HG02571 (cell line): ENCODE measurements at regions not wholly inside any gene's neighbourhood (a gene's known extent, or its start where the extent isn't known, plus 50 kb on each side); places are given as distances from the start of the nearest gene placed in this dataset.
A peak's percentile ranks its signal among the peaks of the same experiment; 100 is the strongest.
"Not testable (repeated sequence)": the region's sequence is repeated elsewhere in the genome, so short reads cannot be mapped to it uniquely, and the experiment has no call there.

ENCODE experiments used
- ATAC-seq: cut with Tn5 transposase; IDR thresholded peaks from one replicate; pipeline ENCODE4 v1.9.1; 2021; ENCODE audit warnings: mild to moderate bottlenecking, moderate library complexity; ENCODE audit not compliant: unreplicated experiment

DNA sequence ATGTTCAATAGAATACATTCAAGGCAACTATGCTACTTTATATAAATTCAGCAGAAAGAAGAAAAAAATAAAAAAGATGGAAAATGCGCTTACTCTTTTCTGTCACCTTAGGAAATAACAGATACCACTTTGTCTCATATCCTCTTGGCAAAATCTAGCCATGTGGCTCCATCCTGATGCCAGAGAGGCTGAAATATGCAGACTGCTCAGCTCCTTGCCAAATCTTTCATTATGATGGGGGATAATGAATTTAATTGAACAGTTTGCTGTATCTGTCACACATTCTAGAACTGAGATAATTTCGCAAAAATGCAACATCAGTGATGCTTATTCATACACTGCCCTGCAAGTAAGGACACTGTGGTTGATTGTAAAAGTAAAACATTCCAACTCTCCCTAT, 1081.5 kb downstream of the PLOD2 start:
- ATAC-seq = no peak

DNA sequence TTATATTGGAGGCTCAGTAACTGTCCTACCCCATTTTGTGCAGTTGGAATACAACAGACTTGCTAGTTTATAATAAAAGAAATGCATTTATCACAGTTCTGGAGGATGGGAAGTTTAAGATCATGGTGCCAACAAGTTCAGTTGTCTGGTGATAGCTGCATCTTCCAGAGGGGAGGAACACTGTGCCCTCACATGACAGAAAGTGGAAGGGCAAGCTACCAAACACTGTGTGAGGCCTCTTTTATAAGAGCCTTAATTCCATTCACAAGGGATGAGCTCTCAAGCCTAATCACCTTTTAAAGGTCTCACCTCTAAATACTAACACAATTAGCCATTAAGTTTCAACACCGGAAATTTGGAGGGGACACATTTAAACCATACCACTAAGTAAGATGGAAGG, 1073.9 kb downstream of the PLOD2 start:
- ATAC-seq = no peak

DNA sequence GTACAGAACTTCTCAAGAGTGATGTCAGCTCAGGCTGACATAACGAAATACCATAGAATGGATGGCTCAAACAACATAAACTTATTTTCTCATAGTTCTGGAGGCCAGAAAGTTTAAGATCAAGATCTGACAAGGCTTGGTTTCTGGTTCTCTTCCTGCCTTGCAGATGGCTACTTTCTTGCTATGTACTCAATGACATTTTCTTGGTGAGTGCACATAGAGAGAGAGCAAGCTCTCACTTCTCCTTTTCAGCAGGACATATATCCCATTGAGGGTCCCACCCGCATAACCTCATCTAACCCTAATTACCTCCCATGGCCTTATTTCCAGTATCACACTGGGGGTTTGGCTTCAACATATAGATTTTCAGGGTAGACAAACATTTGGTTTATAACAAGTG, 1072.1 kb downstream of the PLOD2 start:
- no peak for ATAC-seq

DNA sequence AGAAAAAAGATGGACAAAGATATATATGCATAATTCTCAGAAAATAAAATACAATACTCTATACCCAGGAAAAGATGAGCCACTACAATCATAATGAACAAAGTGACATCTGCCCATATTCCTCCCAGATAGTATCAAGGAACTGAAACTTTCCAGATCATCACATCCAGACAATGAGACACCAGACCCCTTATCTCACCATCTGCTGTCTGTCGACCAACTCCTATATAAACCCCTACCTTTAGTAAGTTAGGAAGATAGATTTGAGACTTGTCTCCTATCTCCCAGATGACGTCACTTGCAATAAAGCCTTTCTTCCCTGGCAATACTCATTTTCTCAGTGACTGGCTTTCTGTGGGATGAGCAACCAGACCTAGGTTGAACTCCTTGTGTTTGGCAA, 1071.6 kb downstream of the PLOD2 start:
- no peak for ATAC-seq

DNA sequence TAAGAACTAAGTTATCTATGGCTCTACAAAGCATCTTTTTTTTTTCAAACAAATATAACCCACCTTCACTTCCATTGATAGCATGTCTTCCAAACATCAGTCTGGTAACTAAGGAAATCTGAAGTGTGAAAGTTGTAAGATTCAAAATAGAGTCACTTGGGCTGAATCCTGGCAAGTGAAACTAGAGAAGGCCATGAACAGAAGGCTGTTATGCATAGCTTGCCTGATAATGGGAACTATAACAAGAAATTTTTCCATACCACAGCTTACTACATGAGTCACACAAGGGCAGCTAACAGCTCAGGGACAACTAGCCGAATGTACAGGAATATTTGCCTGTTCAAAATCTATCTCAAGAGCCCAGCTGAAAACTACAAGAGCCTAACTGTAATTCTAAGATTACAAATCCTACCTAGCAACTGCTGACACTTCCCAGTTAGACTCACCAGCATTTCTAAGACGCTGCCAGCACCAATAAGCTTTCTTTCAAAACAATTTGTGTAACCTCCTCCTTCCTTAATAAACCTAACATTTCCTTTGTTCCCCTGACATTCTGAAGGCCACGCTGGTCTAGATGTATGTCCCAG, 1066.5 kb downstream of the PLOD2 start:
- peak; percentile 75 for ATAC-seq

DNA sequence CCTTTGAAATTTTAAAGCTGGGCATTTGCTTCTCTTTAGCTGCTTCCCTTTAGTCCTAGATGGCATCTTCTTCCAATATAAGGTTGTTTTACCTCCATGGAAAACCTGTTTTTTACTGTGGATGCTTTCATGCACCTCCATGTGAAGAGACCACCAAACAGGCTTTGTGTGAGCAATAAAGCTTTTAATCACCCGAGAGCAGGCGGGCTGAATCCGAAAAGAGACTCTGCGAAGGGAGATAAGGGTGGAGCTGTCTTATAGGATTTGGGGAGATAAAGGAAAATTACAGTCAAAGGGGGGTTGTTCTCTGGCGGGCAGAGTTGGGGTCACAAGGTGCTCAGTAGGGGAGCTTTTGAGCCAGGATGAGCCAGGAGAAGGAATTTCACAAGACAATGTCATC, 1049.8 kb downstream of the PLOD2 start:
- ATAC-seq = not testable (repeated sequence)

DNA sequence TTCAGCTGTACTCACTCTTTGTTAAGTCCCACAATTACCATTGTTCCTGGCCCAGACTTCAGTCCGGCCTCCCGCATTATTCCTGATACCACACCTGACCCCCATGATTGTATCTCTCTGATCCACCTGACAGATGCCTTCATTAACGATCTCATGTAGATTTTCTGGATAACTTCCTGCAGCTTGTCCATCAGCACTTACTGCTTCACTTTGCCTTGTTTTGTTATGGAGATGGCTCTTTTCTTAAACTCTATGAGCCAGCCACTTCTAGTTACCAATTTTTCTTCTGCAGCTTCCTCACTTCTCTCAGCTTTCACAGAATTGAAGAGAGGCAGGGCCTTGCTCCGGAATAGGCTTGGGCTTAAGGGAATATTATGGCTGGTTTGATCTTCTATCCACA, 1044.2 kb downstream of the PLOD2 start:
- no peak for ATAC-seq

DNA sequence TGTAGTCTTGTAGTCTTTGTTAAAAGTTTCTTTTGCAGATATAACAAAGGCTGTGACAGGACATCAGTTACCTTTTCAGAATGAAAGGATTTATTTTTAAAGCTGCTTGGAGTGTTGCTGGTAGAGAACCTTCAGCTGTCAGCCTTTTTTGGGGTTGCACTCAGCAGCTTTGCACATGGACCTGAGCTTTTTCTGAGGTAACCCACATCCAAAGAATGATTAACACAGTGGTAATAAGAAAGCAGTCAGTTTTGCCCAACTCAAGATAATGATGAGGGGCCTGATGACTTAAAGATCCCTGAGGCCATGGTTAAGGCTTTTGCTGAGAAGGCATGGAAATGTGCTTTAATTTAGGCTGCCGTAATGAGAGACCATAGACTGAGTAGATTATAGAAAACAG, 1042.7 kb downstream of the PLOD2 start:
- no peak for ATAC-seq

DNA sequence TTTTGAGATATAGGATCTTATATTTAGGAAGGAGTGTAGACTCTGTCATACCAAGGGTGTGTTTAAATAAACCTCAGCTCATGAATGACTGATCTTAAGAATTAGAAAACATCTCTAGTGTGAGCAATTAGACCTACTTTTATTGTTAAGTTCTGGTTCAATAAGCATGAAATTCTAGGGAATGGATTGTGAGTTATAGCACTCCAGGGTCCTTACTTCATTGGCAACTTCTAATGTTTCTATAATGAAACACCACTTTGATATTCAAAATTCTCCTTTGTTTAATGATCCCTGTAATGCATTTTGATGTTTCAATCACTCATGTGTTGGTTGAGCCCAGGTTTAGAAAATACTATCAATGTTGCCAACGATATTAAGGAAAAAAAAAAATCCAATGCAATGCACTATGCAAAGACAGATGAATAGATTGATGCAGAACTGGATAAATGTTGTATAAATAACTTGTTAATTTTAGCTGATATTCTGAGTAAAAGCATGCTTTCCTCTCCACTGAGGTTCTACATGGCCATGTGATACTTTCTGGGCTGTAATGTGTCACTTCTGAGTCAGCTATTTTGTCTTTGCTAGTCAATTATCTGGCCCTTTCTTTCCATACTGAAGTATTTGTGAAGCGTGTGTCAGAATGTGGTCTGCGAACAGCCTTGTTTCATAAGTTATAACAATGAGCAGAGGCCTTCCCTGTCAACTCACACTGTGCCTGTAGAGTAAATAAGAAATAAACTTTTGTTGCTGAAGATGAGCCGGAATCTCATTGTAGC, 1035.9 kb downstream of the PLOD2 start:
- ATAC-seq = no peak

DNA sequence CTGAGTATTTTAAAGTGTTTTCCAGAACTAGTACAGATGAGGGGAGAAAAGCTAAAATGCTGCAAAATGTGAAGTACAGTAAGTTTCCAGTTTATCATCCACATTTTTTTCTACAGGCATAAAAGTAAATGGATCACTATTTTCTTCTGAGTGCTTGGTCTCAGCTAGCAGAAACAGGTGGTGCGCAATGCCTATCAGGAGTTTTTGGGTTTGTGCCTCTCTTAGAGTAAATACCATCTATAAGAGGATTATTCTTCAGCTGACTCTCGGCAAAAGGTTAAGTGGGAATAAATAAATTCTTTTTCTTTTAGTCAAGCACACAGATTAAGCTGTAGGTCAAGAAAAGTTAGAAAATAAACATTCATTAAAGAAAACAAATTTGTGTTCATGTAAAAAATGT, 1027.7 kb downstream of the PLOD2 start:
- no peak for ATAC-seq

DNA sequence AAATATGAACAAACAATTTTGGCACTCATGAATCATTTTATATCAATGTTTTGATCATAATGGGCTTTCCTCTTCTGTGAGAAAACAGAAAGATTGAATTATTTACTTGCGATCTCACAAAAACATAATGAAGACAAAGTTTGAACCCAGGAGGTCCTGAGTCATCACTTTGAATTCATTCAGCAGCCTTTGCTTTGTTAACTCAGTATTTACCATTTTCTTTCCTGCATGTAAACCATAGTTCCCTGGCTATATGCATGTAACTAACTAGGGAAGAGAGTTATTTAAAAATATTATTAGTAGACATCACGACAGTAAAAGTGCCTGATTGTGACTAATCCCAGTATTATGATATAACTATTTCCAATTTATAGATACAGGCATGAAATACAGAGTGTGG, 1026.2 kb downstream of the PLOD2 start:
- ATAC-seq = no peak

DNA sequence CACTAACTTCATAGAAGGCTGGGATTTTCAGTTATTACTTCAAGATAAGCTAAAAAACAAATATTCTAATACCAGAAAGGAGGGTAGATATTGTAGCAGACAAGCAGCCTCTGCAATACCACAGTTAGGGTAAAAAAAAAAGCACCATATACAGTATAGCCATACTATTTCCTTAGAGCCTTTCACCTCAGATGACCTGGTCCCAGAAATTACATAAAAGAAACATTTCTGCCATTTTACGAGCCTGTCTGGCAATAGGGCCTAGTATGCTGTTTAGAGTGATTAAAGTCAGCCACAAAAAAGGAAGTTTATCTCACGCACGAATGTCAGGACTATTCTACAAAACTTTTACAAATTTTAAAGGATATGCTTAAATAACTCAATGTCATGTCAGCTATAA, 1016.6 kb downstream of the PLOD2 start:
- no peak for ATAC-seq

DNA sequence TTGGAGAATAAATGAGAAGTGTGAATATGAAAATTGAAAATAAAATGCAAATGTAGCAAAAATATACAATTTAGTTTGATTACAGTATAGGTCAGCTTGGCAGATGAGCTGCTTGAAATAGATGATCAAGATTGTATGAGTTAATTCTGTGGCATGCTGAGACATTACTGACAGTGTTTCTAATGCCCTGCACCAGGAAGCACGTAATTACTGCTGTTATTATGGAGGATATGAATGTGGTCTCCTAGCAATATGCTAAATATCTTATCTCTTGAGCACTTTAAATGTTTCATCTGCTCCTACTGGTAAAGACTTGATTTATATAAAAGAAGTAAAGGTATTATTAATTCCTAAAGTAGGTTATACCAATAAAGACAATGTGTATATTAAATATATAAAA, 1015.5 kb downstream of the PLOD2 start:
- ATAC-seq = no peak

DNA sequence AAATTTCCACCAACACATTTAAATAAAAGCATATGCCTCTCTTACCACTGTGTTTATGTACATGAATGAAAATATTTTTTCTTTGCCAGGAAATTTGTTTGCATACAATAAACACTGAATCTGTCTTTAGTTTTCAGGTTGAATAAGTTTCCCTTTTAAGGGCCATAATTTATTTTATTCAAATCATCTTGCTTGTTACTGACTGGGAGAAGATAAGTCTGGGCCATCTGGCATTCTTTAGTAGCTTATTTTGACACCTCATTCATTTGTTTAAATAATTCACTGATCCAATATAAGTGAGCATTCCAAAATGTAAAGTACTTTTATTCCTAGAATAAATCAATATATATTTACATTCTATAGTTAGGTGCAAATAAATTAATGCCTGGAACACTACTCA, 1001.3 kb downstream of the PLOD2 start:
- no peak for ATAC-seq

DNA sequence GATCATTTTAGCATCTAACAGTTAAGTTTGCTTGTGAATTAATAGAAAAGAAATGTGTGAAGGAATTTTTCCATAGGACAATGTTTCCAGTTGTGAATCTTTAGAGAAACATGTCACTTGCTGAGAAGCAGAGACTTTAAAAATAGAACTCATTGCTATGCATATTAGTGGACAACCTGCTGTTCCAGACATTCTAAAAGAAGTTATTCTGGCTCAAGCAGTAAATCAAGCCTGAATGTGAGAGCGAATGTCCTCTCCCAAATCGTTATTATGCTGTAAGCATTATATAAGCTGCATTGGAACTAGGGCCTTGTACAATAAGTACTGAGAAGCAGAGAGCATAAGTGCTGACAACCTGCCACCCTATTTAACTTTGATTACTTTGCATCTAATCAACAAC, 990.9 kb downstream of the PLOD2 start:
- no peak for ATAC-seq

DNA sequence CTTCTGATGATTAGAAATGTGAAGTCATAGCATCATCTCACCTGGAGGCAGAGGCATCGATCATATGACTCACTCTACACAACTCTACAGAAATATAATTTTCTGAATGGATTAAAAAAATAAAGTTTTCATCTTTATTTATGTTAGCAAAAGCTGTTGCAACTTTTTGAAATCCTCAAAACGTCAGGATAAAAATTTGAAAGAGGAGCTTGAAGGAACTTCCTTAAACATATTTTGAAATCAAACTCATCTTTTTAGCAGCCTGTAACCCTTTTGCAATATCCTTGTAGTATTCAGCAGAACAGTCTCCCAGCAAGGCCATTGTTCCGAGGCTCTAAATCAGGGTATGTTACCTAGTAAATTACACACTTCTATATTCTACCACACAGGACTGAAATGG, 985.4 kb downstream of the PLOD2 start:
- no peak for ATAC-seq

DNA sequence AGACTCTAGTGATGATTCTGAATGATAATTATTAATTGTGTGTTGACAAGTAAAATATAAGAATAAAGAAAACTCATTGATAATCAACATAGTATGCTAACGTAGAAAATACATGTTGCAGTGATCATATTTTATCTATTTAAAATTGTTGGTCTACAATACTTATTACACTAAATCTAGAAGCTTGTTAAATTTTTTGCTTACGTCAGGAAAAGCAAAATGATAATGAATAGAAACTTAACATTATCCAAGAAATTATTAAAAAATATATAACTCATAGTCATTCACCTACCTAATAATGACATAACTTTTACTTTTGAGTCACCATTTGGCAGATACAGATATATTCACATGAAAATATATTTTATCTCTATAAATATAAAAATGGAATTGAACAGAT, 984.1 kb downstream of the PLOD2 start:
- no peak for ATAC-seq

DNA sequence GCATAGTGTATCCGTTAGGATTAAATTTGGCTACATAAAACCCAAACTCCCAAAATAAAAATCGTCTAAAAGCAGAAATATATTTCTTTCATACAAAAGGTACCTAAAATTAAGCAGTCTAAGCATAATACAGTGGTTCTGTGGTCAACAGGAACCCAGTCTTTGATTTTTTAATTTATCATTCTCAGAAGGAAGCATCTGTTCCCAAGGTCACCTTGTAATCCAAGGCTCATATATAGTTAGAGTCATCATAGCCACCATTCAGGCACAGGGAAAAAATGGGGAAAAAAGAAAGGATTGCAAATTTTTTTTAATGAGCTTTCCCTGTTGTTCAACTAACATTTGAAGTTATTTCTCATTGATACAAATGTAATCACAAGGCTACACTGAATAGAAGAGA, 983.2 kb downstream of the PLOD2 start:
- ATAC-seq = no peak

DNA sequence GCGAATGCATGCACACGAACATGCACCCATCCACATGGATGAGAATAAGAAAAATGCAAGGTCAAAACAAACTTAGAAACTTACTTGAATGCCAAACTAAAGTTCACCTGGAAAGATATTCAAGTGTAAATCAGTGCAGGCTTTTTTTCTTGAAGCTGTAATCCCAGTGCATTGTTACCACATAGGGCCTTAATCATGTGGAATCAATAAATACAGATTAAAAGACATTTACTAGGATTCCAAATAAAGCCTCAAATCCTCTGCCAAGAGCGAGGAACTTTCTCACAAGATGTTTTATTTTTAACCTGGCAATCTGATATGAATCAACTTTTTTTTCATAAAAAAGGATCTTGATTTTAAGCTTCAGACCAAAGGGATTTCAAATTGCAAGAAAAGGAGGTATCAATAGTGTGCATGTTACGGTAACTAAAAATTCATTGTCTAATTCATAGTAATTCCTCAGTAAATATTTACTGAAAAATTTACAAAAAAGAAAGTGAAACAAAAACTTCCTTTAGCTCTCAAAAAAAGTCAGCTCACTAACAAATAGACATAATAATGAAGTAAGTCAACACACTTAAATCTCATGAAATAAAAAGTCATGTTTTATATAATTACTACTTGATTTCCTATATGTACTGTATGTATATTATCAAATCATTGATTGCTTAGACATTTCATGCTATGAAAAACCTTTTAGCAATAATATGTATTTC, 978.6 kb downstream of the PLOD2 start:
- peak; percentile 49 for ATAC-seq

DNA sequence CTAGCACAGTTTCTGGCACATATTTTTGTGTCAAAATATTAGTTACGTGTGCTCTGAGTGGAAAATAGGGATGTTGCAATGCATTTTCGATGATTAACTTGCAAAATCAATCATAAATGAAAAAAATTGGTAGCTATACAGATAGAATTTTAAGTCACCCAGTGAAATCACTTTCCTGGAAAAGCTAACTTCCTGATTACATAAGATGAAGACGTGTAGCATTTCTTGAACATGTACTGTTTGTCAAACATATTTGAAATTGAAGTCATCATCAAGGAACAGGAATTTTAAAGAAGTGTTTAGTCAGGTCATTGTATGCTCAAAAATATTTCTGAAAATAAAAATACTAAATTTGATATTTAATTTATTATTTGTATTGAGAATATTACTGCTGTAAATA, 977.7 kb downstream of the PLOD2 start:
- no peak for ATAC-seq

DNA sequence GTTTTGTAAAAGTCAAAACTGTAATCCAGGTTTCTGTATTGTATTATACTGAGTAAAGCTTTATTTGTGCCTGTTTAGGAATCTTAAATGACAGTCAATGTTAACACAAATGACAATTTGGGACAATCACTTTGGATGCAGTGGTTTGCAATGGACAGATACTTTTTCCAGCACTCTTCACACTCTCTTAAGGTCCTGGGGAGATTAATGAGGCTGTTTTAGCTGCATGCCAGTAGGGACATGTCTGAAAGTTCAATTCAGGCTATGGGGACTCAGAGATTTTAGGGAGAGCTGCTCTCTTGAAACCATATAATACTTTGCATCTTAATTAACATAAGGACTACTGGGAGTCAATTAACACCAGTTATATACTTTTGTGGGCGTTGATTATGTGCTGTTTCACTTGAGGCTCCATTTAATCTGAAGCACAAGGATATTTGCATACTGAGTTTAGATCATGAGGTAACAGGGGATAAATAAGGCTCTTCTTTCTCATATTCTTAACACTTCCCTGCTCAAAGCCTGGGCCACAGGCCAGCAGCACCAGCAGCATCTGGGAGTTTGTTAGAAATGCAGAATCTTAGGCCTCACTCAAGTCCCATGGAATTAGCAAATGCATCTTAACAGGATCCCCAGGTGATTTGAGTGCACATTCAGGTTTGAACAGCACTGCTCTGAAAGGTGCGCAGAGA, 972.8 kb downstream of the PLOD2 start:
- no peak for ATAC-seq

DNA sequence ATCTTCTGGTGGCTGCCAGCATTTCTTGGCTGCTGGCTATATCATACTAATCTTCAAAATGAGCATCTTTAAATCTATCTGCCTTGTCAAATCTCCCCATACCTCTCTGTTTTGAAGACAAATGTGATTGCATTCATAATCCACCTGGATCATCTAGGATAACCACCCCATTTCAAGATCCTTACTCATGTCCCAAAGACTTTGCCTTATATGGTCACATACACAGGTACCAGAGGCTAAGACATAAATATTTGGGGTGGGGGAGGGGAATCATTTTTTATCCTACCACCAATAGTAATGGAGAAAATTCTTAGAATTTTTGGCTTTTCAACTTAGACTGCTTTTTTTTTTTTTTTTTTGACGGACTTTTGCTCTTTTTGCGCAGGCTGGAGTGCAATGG, 970.8 kb downstream of the PLOD2 start:
- no peak for ATAC-seq
